KMS-11 (cell line): ENCODE measurements at regions not wholly inside any gene's neighbourhood (a gene's known extent, or its start where the extent isn't known, plus 50 kb on each side); places are given as distances from the start of the nearest gene placed in this dataset.

Source experiments
- H2AFZ ChIP-seq: fragments of 200-600 bp; sonication (generic); 2 replicates; pipeline ENCODE4 v1.6.1; 2016; ENCODE audit warnings: antibody characterized with exemption, mixed run types, low read depth
- H3K27ac ChIP-seq: fragments of 200-600 bp; sonication (generic); 2 replicates; pipeline ENCODE4 v1.6.1; 2016; ENCODE audit warnings: mild to moderate bottlenecking, mixed run types
- H3K27me3 ChIP-seq: fragments of 200-600 bp; sonication (generic); 2 replicates; pipeline ENCODE4 v1.6.1; 2017; ENCODE audit warnings: mild to moderate bottlenecking, low read depth, mixed run types, moderate library complexity; ENCODE audit not compliant: insufficient read depth
- H3K36me3 ChIP-seq: fragments of 200-600 bp; sonication (generic); 2 replicates; pipeline ENCODE4 v1.6.1; 2017; ENCODE audit warnings: mild to moderate bottlenecking, mixed run types; ENCODE audit not compliant: insufficient read depth
- H3K4me1 ChIP-seq: fragments of 200-600 bp; sonication (generic); 2 replicates; pipeline ENCODE4 v1.6.1; 2016; ENCODE audit warnings: mild to moderate bottlenecking, low read depth, mixed run types; ENCODE audit not compliant: poor library complexity, severe bottlenecking
- H3K4me2 ChIP-seq: fragments of 200-600 bp; sonication (generic); 2 replicates; pipeline ENCODE4 v1.7.0; 2016; ENCODE audit warnings: mild to moderate bottlenecking, mixed run types
- H3K4me3 ChIP-seq: fragments of 200-600 bp; sonication (generic); IDR thresholded peaks from 2 replicates; pipeline ENCODE4 v1.6.1; 2017; ENCODE audit warnings: low read depth, low read length, mixed read lengths; ENCODE audit not compliant: insufficient read depth
- H3K79me2 ChIP-seq: fragments of 200-600 bp; sonication (generic); 2 replicates; pipeline ENCODE4 v1.6.1; 2016; ENCODE audit warnings: low read depth, mixed run types; ENCODE audit not compliant: insufficient read depth
- H3K9ac ChIP-seq: fragments of 200-600 bp; sonication (generic); 2 replicates; pipeline ENCODE4 v1.6.1; 2016; ENCODE audit warnings: mild to moderate bottlenecking, mixed run types
- H4K20me1 ChIP-seq: fragments of 200-600 bp; sonication (generic); 2 replicates; pipeline ENCODE4 v1.6.1; 2016; ENCODE audit warnings: mild to moderate bottlenecking, mixed run types; ENCODE audit not compliant: insufficient read depth
- TF ChIP-seq, protein P1 (sequence below): fragments of 200-600 bp; sonication (generic); conservative IDR thresholded peaks from 2 replicates; pipeline ENCODE4 v1.6.1; 2017; ENCODE audit warnings: low read depth, mild to moderate bottlenecking, antibody characterized with exemption, low read length, moderate library complexity, mixed read lengths

DNA sequence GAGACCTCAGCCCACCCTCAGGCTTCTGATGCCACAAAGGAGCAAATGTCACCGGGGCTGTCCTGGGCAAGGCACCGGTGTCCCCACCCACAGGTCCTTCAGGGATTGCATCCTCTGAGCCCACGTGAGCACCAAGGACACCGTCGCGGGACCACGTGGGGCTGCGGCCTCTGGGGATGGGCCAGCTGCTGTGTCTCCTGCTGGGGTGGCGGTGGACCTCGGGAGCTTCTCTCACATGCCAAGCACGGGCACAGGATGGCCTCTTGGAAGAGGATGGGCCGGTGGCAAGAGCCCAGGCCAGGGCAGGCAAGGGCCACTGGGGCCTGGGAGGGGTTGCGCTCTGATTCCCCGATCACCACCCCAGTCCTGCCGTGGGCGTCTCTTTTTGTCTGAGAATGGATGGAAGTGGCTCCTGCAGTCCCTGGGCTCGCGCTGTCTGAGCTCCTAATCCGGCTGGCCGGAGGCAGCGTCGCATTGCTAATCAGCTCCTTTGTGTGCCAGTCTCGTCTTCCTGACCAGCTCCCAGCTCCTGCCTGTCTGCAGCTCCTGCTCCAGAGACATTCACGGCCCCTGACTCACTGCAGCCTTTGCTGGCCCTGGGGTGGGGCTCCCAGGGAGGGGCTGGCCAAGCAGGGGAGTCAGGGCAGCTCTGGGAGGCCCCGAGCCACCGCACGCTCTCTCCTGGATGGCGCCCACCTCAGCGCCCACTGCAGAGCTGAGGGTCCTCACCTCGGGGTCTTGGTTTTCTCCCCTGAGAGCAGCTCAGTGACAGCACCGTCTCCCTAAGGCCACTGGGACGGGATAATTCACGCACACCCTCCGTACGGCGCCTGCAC, 146.7 kb downstream of the CTTN start:
- Histone ChIP-seq H2AFZ (no peak overlapping the region), H4K20me1 (no peaks in the 10 kb centered on the region), H3K9ac (no peak overlapping the region), H3K4me2 (no peak overlapping the region), H3K4me1 (no peaks in the 10 kb centered on the region), H3K4me3 (no peak overlapping the region), H3K79me2 (no peaks in the 10 kb centered on the region), H3K36me3 (no peaks in the 10 kb centered on the region), H3K27ac (no peak overlapping the region), H3K27me3 (no peaks in the 10 kb centered on the region)
- TF ChIP-seq, protein P1, sequence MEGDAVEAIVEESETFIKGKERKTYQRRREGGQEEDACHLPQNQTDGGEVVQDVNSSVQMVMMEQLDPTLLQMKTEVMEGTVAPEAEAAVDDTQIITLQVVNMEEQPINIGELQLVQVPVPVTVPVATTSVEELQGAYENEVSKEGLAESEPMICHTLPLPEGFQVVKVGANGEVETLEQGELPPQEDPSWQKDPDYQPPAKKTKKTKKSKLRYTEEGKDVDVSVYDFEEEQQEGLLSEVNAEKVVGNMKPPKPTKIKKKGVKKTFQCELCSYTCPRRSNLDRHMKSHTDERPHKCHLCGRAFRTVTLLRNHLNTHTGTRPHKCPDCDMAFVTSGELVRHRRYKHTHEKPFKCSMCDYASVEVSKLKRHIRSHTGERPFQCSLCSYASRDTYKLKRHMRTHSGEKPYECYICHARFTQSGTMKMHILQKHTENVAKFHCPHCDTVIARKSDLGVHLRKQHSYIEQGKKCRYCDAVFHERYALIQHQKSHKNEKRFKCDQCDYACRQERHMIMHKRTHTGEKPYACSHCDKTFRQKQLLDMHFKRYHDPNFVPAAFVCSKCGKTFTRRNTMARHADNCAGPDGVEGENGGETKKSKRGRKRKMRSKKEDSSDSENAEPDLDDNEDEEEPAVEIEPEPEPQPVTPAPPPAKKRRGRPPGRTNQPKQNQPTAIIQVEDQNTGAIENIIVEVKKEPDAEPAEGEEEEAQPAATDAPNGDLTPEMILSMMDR, result no peak

DNA sequence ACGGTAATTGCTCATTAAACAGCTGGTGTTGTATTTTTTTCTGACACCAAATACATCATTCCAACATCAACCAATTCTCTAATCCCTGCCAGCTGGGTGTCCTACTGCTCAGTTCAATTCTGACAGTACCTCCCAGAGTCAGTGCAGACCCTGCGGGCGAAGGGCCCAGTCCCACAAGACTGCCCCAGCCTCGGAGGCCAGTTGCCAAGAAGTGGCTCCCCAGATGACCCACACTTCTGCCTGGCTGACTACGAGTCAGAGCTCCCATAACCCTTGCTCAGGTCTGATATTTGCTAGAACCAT, 147.2 kb downstream of the CTTN start:
- no peak overlapping the region for H2AFZ ChIP-seq
- no peaks in the 10 kb centered on the region for H3K36me3 ChIP-seq
- TF ChIP-seq, protein P1, result no peak
- H3K27me3 ChIP-seq, result no peaks in the 10 kb centered on the region
- no peaks in the 10 kb centered on the region for H3K79me2 ChIP-seq
- no peak overlapping the region for H3K9ac ChIP-seq
- no peaks in the 10 kb centered on the region for H4K20me1 ChIP-seq
- no peak overlapping the region for H3K27ac ChIP-seq
- H3K4me3 ChIP-seq, result no peak overlapping the region
- H3K4me2 ChIP-seq, result no peak overlapping the region
- no peaks in the 10 kb centered on the region for H3K4me1 ChIP-seq

- Histone ChIP-seq H3K4me3 (no peak overlapping the region), H3K9ac (no peak overlapping the region), H2AFZ (no peak overlapping the region), H3K4me2 (no peak overlapping the region), H3K79me2 (no peaks in the 10 kb centered on the region), H3K27ac (no peak overlapping the region), H3K27me3 (no peaks in the 10 kb centered on the region), H4K20me1 (no peaks in the 10 kb centered on the region), H3K36me3 (no peaks in the 10 kb centered on the region), H3K4me1 (no peaks in the 10 kb centered on the region)
- TF ChIP-seq, protein P1, result no peak
Measured at GRCh38 chr11:70546191-70546940, 148.0 kb downstream of the CTTN start.

DNA sequence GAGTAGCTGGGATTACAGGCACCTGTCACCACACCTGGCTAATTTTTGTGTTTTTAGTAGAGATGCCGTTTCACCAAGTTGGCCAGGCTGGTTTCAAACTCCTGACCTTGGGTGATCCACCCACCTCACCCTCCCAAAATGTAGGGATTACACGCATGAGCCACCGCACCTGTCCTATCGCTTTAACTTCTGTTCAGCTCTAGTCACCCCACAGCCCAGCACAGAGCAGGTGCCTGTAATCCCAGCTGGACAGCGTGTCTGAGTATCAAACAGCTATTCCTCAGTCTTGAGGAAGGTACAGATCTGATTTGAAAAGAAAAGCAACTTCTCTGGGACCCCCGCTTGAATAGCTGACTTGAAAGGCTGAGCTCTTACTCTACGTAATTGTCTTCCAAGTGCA, 149.1 kb downstream of the CTTN start:
- Histone ChIP-seq H3K4me3 (no peak overlapping the region), H3K9ac (no peak overlapping the region), H2AFZ (no peak overlapping the region), H3K79me2 (no peaks in the 10 kb centered on the region), H3K4me1 (no peaks in the 10 kb centered on the region), H3K27ac (no peak overlapping the region), H3K36me3 (no peaks in the 10 kb centered on the region), H4K20me1 (no peaks in the 10 kb centered on the region), H3K27me3 (no peaks in the 10 kb centered on the region), H3K4me2 (no peak overlapping the region)
- TF ChIP-seq, protein P1, result no peak
